Activated CD4-positive, alpha-beta memory T cell treated with anti-CD3 and anti-CD28 coated beads for 36 hours (primary cell): ENCODE measurements at regions not wholly inside any gene's neighbourhood (a gene's known extent, or its start where the extent isn't known, plus 50 kb on each side); places are given as distances from the start of the nearest gene placed in this dataset.
"Not testable (repeated sequence)": the region's sequence is repeated elsewhere in the genome, so short reads cannot be mapped to it uniquely, and the experiment has no call there.

Experiments used
- CTCF ChIA-PET: fragments of 350-600 bp; sonication (Branson Sonifier 250); formaldehyde crosslinking; loops from one replicate; lab custom pipeline; 2021; ENCODE audit warnings: antibody characterized with exemption, inconsistent platforms; lab: Charles Lee
- POLR2A ChIA-PET: fragments of 350-600 bp; sonication (Branson Sonifier 250); formaldehyde crosslinking; loops from one replicate; lab custom pipeline; 2021; ENCODE audit warnings: antibody characterized with exemption; lab: Charles Lee
- DNase-seq: peaks from one replicate; pipeline ENCODE4 v3.0.0-alpha.2; 2020
- H3K27ac Mint-ChIP-seq: one replicate; pipeline ENCODE4 v1.8.0; 2021; ENCODE audit warnings: mixed read lengths
- H3K27me3 Mint-ChIP-seq: one replicate; pipeline ENCODE4 v1.8.0; 2021; ENCODE audit warnings: mixed read lengths
- H3K36me3 Mint-ChIP-seq: one replicate; pipeline ENCODE4 v1.8.0; 2021; ENCODE audit warnings: mixed read lengths
- H3K4me1 Mint-ChIP-seq: one replicate; pipeline ENCODE4 v1.8.0; 2021; ENCODE audit warnings: low read depth, mixed read lengths
- H3K4me3 Mint-ChIP-seq: one replicate; pipeline ENCODE4 v1.8.0; 2021; ENCODE audit warnings: mild to moderate bottlenecking, mixed read lengths
- H3K9me3 Mint-ChIP-seq: one replicate; pipeline ENCODE4 v1.8.0; 2021; ENCODE audit warnings: mixed read lengths
- intact Hi-C: fragments of 100-400 bp; cut with micrococcal nuclease; formaldehyde crosslinking; loops from one replicate; pipeline ENCODE4 v1.15.1; 2023

- CTCF ChIA-PET = no interaction called here
- Mint-ChIP-seq H3K27ac (no peak overlapping the region), H3K36me3 (no peaks in the 10 kb centered on the region), H3K9me3 (no peaks in the 10 kb centered on the region), H3K4me3 (no peak overlapping the region), H3K27me3 (peaks cover 2% of the 10 kb centered on the region), H3K4me1 (no peaks in the 10 kb centered on the region)
- no peak for DNase-seq
- intact Hi-C loops = no loop called here
- POLR2A ChIA-PET = no interaction called here
These were observed 86.1 kb downstream of the TMEM215 start for GRCh38 chr9:32869404-32869803.

- no peaks in the 10 kb centered on the region for H3K36me3 Mint-ChIP-seq
- H3K4me1 Mint-ChIP-seq = no peaks in the 10 kb centered on the region
- no peak overlapping the region for H3K4me3 Mint-ChIP-seq
- no peaks in the 10 kb centered on the region for H3K9me3 Mint-ChIP-seq
- POLR2A ChIA-PET = no interaction called here
- intact Hi-C loops = no loop called here
- DNase-seq = no peak
- CTCF ChIA-PET = no interaction called here
- H3K27ac Mint-ChIP-seq = no peak overlapping the region
- peaks cover 2% of the 10 kb centered on the region for H3K27me3 Mint-ChIP-seq
These were observed 89.8 kb downstream of the TMEM215 start for GRCh38 chr9:32873131-32873530.

GRCh38 chr9:32873553-32873952 is 90.2 kb downstream of the TMEM215 start:
- Mint-ChIP-seq H3K27me3 (peaks cover 2% of the 10 kb centered on the region), H3K36me3 (no peaks in the 10 kb centered on the region), H3K4me1 (no peaks in the 10 kb centered on the region), H3K27ac (no peak overlapping the region), H3K4me3 (no peak overlapping the region), H3K9me3 (no peaks in the 10 kb centered on the region)
- POLR2A ChIA-PET = no interaction called here
- no peak for DNase-seq
- intact Hi-C loops = no loop called here
- CTCF ChIA-PET = no interaction called here

- ChIA-PET POLR2A (no interaction called here), CTCF (no interaction called here)
- Mint-ChIP-seq H3K4me1 (no peaks in the 10 kb centered on the region), H3K9me3 (no peaks in the 10 kb centered on the region), H3K27me3 (peaks cover 2% of the 10 kb centered on the region), H3K27ac (no peak overlapping the region), H3K36me3 (no peaks in the 10 kb centered on the region), H3K4me3 (no peak overlapping the region)
- DNase-seq = no peak
- intact Hi-C loops = no loop called here
These were observed 91.9 kb downstream of the TMEM215 start for GRCh38 chr9:32875242-32875641.

GRCh38 chr9:32875748-32876147 is 92.4 kb downstream of the TMEM215 start:
- Mint-ChIP-seq H3K36me3 (no peaks in the 10 kb centered on the region), H3K4me1 (no peaks in the 10 kb centered on the region), H3K27ac (no peak overlapping the region), H3K4me3 (no peak overlapping the region), H3K27me3 (peaks cover 2% of the 10 kb centered on the region), H3K9me3 (no peaks in the 10 kb centered on the region)
- DNase-seq = no peak
- ChIA-PET POLR2A (no interaction called here), CTCF (no interaction called here)
- intact Hi-C loops = no loop called here

- no peaks in the 10 kb centered on the region for H3K36me3 Mint-ChIP-seq
- no peaks in the 10 kb centered on the region for H3K27me3 Mint-ChIP-seq
- DNase-seq = no peak
- no peaks in the 10 kb centered on the region for H3K4me1 Mint-ChIP-seq
- no peak overlapping the region for H3K4me3 Mint-ChIP-seq
- POLR2A ChIA-PET = no interaction called here
- no peaks in the 10 kb centered on the region for H3K9me3 Mint-ChIP-seq
- no peak overlapping the region for H3K27ac Mint-ChIP-seq
- CTCF ChIA-PET = no interaction called here
- intact Hi-C loops = no loop called here
These were observed 93.8 kb downstream of the TMEM215 start for GRCh38 chr9:32877103-32877502.

- POLR2A ChIA-PET = no interaction called here
- no peaks in the 10 kb centered on the region for H3K36me3 Mint-ChIP-seq
These were observed 94.4 kb downstream of the TMEM215 start for GRCh38 chr9:32877639-32878217.

GRCh38 chr9:32879335-32879734 is 96.0 kb downstream of the TMEM215 start:
- no peak for DNase-seq
- H3K27ac Mint-ChIP-seq = no peak overlapping the region
- no peaks in the 10 kb centered on the region for H3K9me3 Mint-ChIP-seq
- H3K4me1 Mint-ChIP-seq = no peaks in the 10 kb centered on the region
- H3K4me3 Mint-ChIP-seq = no peak overlapping the region
- ChIA-PET POLR2A (no interaction called here), CTCF (interaction anchor here (0.7 kb wide), 1 partner anchor 63 kb away, joined by 3 read pairs; no protein-coding TSS in a partner anchor)
- H3K27me3 Mint-ChIP-seq = no peaks in the 10 kb centered on the region
- no peaks in the 10 kb centered on the region for H3K36me3 Mint-ChIP-seq
- intact Hi-C loops = no loop called here

More at GRCh38 chr9:32877639-32878217, 94.4 kb downstream of the TMEM215 start:
- intact Hi-C loops = no loop called here
- no peak overlapping the region for H3K4me3 Mint-ChIP-seq
- H3K27ac Mint-ChIP-seq = no peak overlapping the region
- H3K9me3 Mint-ChIP-seq = no peaks in the 10 kb centered on the region
- CTCF ChIA-PET = no interaction called here
- no peaks in the 10 kb centered on the region for H3K27me3 Mint-ChIP-seq
- no peak for DNase-seq
- no peaks in the 10 kb centered on the region for H3K4me1 Mint-ChIP-seq

- POLR2A ChIA-PET = no interaction called here
- Mint-ChIP-seq H3K27me3 (no peaks in the 10 kb centered on the region), H3K36me3 (no peaks in the 10 kb centered on the region), H3K4me3 (no peak overlapping the region), H3K9me3 (no peaks in the 10 kb centered on the region), H3K4me1 (no peaks in the 10 kb centered on the region), H3K27ac (no peak overlapping the region)
- DNase-seq = no peak
- intact Hi-C loops = no loop called here
- CTCF ChIA-PET = no interaction called here
These were observed 98.6 kb downstream of the TMEM215 start for GRCh38 chr9:32881948-32882347.

GRCh38 chr9:32882705-32883104 is 99.4 kb downstream of the TMEM215 start:
- intact Hi-C loops = no loop called here
- POLR2A ChIA-PET = no interaction called here
- Mint-ChIP-seq H3K9me3 (no peaks in the 10 kb centered on the region), H3K4me1 (no peaks in the 10 kb centered on the region), H3K27me3 (no peaks in the 10 kb centered on the region), H3K4me3 (no peak overlapping the region), H3K36me3 (no peaks in the 10 kb centered on the region), H3K27ac (no peak overlapping the region)
- no peak for DNase-seq
- CTCF ChIA-PET = no interaction called here

- intact Hi-C loops = no loop called here
- CTCF ChIA-PET = no interaction called here
- Mint-ChIP-seq H3K4me1 (no peaks in the 10 kb centered on the region), H3K36me3 (no peaks in the 10 kb centered on the region), H3K27ac (no peak overlapping the region), H3K9me3 (no peaks in the 10 kb centered on the region), H3K27me3 (no peaks in the 10 kb centered on the region), H3K4me3 (no peak overlapping the region)
- POLR2A ChIA-PET = no interaction called here
- DNase-seq = no peak
These were observed 101.1 kb downstream of the TMEM215 start for GRCh38 chr9:32884482-32884881.

- Mint-ChIP-seq H3K27ac (no peak overlapping the region), H3K27me3 (no peaks in the 10 kb centered on the region), H3K9me3 (no peaks in the 10 kb centered on the region), H3K4me3 (no peak overlapping the region), H3K4me1 (no peaks in the 10 kb centered on the region), H3K36me3 (no peaks in the 10 kb centered on the region)
- ChIA-PET POLR2A (no interaction called here), CTCF (interaction anchor here (1.4 kb wide), 1 partner anchor 13 kb away, joined by 3 read pairs; no protein-coding TSS in a partner anchor)
- intact Hi-C loops = no loop called here
- DNase-seq = no peak
These were observed 102.7 kb downstream of the TMEM215 start for GRCh38 chr9:32886021-32886420.

GRCh38 chr9:32894485-32894884 is 106.9 kb downstream of the APTX start:
- H3K4me3 Mint-ChIP-seq, intact Hi-C loops, CTCF ChIA-PET, H3K9me3 Mint-ChIP-seq, H3K27ac Mint-ChIP-seq, DNase-seq, H3K27me3 Mint-ChIP-seq, H3K4me1 Mint-ChIP-seq, H3K36me3 Mint-ChIP-seq, POLR2A ChIA-PET: not testable (repeated sequence)
